GM19351 (cell line): ENCODE measurements at regions not wholly inside any gene's neighbourhood (a gene's known extent, or its start where the extent isn't known, plus 50 kb on each side); places are given as distances from the start of the nearest gene placed in this dataset.

Source experiments
- ATAC-seq: cut with Tn5 transposase; IDR thresholded peaks from one replicate; pipeline ENCODE4 v1.9.1; 2021; ENCODE audit warnings: mild to moderate bottlenecking, moderate library complexity; ENCODE audit not compliant: unreplicated experiment

- no peak for ATAC-seq
Observed at GRCh38 chr14:85233756-85234155, 296.2 kb upstream of the FLRT2 start.

GRCh38 chr14:85234156-85235025 lies 295.6 kb upstream of the FLRT2 start:
- no peak for ATAC-seq

- ATAC-seq: no peak
Observed at GRCh38 chr14:85235868-85236267, 294.1 kb upstream of the FLRT2 start.

- ATAC-seq: no peak
Observed at GRCh38 chr14:85236296-85236695, 293.6 kb upstream of the FLRT2 start.

- no peak for ATAC-seq
Observed at GRCh38 chr14:85239791-85240190, 290.2 kb upstream of the FLRT2 start.

GRCh38 chr14:85241022-85241855 lies 288.7 kb upstream of the FLRT2 start:
- no peak for ATAC-seq

GRCh38 chr14:85242666-85243065 lies 287.3 kb upstream of the FLRT2 start:
- no peak for ATAC-seq

- ATAC-seq: no peak
Observed at GRCh38 chr14:85243321-85243720, 286.6 kb upstream of the FLRT2 start.

- ATAC-seq: no peak
Observed at GRCh38 chr14:85247071-85247470, 282.9 kb upstream of the FLRT2 start.

GRCh38 chr14:85248881-85249635 lies 280.9 kb upstream of the FLRT2 start:
- ATAC-seq: no peak

- ATAC-seq: no peak
Observed at GRCh38 chr14:85250414-85251189, 279.3 kb upstream of the FLRT2 start.

GRCh38 chr14:85252011-85252410 lies 277.9 kb upstream of the FLRT2 start:
- ATAC-seq: no peak

- ATAC-seq: no peak
Observed at GRCh38 chr14:85254711-85255110, 275.2 kb upstream of the FLRT2 start.

- ATAC-seq: no peak
Observed at GRCh38 chr14:85257287-85257686, 272.7 kb upstream of the FLRT2 start.

- ATAC-seq: no peak
Observed at GRCh38 chr14:85263916-85264675, 265.8 kb upstream of the FLRT2 start.

GRCh38 chr14:85273099-85273677 lies 256.8 kb upstream of the FLRT2 start:
- no peak for ATAC-seq

- ATAC-seq: no peak
Observed at GRCh38 chr14:85273952-85274351, 256.0 kb upstream of the FLRT2 start.

GRCh38 chr14:85276161-85276978 lies 253.6 kb upstream of the FLRT2 start:
- no peak for ATAC-seq

GRCh38 chr14:85276979-85277228 lies 253.0 kb upstream of the FLRT2 start:
- ATAC-seq: no peak
